ENCODE measurements at regions not wholly inside any gene's neighbourhood (a gene's known extent, or its start where the extent isn't known, plus 50 kb on each side); places are given as distances from the start of the nearest gene placed in this dataset.

- no peaks in the 10 kb centered on the region for H3K36me3 ChIP-seq (ENCODE audit: control insufficient read depth in 4 of 4, insufficient read depth in 3 of 4, low read depth in 1 of 4, low read length in 3 of 4)
- no peak for TF ChIP-seq MAX (IDR thresholded peaks at IDR 0.05)
- no peak for TF ChIP-seq SP1 (IDR thresholded peaks at IDR 0.05)
- no peak for TF ChIP-seq FOXA1 (IDR thresholded peaks at IDR 0.05)
- TF ChIP-seq YY1 (IDR thresholded peaks at IDR 0.05), result no peak
- no peak for TF ChIP-seq GABPA (IDR thresholded peaks at IDR 0.05 in 1 of 2, conservative IDR thresholded peaks at IDR 0.05 in 1 of 2)
- no peak for TF ChIP-seq HNF4A (conservative IDR thresholded peaks at IDR 0.05)
- no peak for TF ChIP-seq ZBTB33 (IDR thresholded peaks at IDR 0.05)
- TF ChIP-seq CTCF (IDR thresholded peaks at IDR 0.05; ENCODE audit: low read depth, low read length, missing input control), result no peak
- TF ChIP-seq EGR1 (IDR thresholded peaks at IDR 0.05; ENCODE audit: low read depth in 2 of 2), result no peak
- no peak for TF ChIP-seq TAF1 (conservative IDR thresholded peaks at IDR 0.05)
- TF ChIP-seq FOXA2 (IDR thresholded peaks at IDR 0.05), result no peak
- no peak for TF ChIP-seq HNF4G (IDR thresholded peaks at IDR 0.05)
- TF ChIP-seq NR2F2 (IDR thresholded peaks at IDR 0.05), result no peak
- TF ChIP-seq REST (IDR thresholded peaks at IDR 0.05), result no peak
- TF ChIP-seq RAD21 (IDR thresholded peaks at IDR 0.05), result no peak
- TF ChIP-seq ATF3 (IDR thresholded peaks at IDR 0.05), result no peak
- no peak for TF ChIP-seq JUND (IDR thresholded peaks at IDR 0.05)
- no peak for TF ChIP-seq RXRA (IDR thresholded peaks at IDR 0.05)
- H3K27me3 ChIP-seq (ENCODE audit: control insufficient read depth in 4 of 4, insufficient read depth in 4 of 4, low read length in 3 of 4), result no peaks in the 10 kb centered on the region
- no peaks in the 10 kb centered on the region for H3K4me1 ChIP-seq (ENCODE audit: control insufficient read depth in 4 of 4, insufficient read depth in 4 of 4, low read length in 3 of 4)
- H3K9ac ChIP-seq (ENCODE audit: low read depth in 1 of 2, low read length in 2 of 2), result no peak overlapping the region
- no peak overlapping the region for H3K4me3 ChIP-seq (ENCODE audit: low read depth in 1 of 3, low read length in 3 of 3)
- WGBS, result 53% methylated on average over 1 of the region's 1 CpG
- no peak overlapping the region for H3K27ac ChIP-seq (ENCODE audit: low read depth in 1 of 2, low read length in 2 of 2)
- no peaks in the 10 kb centered on the region for H3K9me3 ChIP-seq (ENCODE audit: control insufficient read depth in 4 of 4, low read length in 3 of 4)
- DNase-seq (ENCODE audit: low spot score), result no peak
These were observed 1380.8 kb downstream of the GRIK2 start for GRCh38 chr6:102774326-102774725.

Measured in liver (tissue), 8 donors.